ENCODE measurements at regions not wholly inside any gene's neighbourhood (a gene's known extent, or its start where the extent isn't known, plus 50 kb on each side); places are given as distances from the start of the nearest gene placed in this dataset.

GRCh38 chr20:57079031-57080005 is 187.1 kb downstream of the BMP7 start:
- intact Hi-C loops (cut with DNase I): no loop called here
- no peak for DNase-seq (ENCODE audit: low spot score)

DNA sequence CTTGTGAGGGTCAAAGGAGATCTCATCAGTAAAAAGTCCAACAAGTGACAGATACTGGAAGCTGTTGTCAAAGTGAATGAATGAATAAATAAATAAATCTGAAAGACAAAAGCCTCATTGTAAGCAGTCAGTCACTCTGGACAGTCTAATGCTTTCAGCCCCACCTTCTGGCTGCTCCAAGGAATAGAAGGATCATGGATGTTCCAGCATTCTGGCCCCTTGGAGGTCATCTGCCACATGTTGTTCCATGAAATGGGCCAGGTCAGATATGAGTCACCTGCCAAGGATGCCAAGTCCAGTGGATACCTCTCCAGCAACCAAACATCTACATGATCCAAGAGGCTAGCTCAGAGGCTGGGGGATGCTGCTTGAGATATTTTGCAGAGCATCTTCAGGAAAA is 185.6 kb downstream of the BMP7 start:
- intact Hi-C loops (cut with DNase I): no loop called here

DNA sequence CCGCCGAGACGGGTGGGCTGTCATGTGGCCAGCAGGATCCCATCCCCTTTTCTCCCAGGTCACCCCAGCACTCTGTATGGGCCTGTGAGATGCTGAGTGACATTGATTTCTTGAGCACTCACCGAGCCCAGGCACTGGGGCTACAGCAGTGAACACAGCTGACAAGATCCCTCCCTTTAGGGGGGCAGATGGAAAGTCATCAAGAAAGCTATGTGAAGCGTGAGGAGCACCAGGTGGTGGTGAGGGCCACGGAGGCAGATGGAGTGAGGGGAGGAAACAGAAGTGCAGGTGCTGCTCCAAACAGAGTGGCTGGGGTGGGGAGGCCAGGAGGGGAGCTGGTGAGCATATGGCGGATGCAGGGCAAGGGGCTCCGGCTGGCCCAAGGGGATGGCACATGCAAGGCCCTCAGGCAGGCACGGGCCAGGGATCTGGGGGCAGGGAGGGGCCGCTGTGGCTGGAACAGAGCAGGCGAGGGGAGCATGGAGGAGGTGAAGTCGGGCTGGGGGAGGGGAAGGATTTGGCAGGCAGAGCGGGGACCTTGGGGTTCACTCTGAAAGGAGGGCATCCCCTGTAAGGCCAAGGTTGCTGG is 184.0 kb downstream of the BMP7 start:
- intact Hi-C loops (cut with DNase I): no loop called here
- no peak for DNase-seq (ENCODE audit: low spot score)

More for the DNA sequence above, 185.6 kb downstream of the BMP7 start:
- DNase-seq (ENCODE audit: low spot score): no peak

GRCh38 chr20:57083072-57083471 is 183.4 kb downstream of the BMP7 start:
- DNase-seq (ENCODE audit: low spot score): no peak
- intact Hi-C loops (cut with DNase I): no loop called here

DNA sequence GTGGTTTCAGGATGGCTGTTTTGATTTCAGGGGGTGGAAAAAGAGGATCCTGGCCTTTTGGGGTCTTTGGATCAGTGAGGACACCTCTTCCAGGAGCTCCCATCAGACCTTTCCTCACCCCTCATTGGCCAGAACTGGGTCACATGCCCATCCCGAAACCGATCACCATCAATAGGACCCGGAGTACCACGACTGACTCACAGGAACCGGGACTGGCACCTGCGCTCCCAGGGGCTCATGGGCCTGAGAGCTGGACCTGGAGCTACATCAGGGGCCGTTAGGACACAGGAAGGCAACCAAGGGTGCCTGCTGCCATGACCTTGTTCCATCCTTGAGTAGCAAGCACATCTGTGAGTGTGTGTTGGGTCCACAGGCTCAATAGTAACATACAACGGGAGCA is 180.4 kb downstream of the BMP7 start:
- no peak for DNase-seq (ENCODE audit: low spot score)
- intact Hi-C loops (cut with DNase I): no loop called here

DNA sequence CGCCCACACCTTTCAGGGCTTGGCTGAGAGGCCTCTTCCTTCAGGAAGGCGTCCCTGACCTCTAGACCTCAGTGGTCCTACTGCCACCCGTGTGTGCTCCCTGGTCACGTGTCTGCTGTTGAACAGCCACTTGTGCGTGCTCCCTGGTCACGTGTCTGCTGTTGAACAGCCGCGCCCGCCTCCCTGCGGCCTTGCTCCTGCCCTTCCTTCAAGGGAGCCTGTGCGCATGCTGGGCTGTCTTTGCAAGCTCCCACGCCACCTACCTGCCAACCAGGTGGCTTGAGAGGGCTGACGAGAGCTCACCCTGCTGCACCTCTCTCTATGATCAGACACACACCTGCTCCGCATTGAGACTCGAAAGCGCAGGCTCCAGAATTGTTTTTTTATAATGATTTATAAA is 179.3 kb downstream of the BMP7 start:
- intact Hi-C loops (cut with DNase I): no loop called here
- no peak for DNase-seq (ENCODE audit: low spot score)

DNA sequence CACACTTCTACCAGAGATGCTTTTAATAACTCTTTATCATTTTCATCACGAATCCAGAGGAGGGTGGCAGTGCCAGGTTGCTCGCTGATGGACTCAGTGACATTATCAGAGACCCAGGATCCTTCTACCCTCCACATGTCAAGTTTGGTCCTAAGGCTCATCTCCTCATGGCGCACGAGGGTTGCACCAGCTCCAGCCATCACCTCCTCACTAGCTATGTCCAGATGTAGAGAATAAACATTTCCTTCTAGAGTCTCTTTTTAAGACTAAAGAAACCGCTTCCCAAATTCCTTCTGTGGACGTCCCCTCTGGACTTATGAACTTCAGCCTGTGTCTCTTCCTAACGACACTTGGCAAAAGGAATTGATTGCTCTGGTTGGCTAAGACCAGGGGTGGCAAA is 178.7 kb downstream of the BMP7 start:
- no peak for DNase-seq (ENCODE audit: low spot score)
- intact Hi-C loops (cut with DNase I): no loop called here

GRCh38 chr20:57088436-57088835 is 178.0 kb downstream of the BMP7 start:
- no peak for DNase-seq (ENCODE audit: low spot score)
- intact Hi-C loops (cut with DNase I): no loop called here

DNA sequence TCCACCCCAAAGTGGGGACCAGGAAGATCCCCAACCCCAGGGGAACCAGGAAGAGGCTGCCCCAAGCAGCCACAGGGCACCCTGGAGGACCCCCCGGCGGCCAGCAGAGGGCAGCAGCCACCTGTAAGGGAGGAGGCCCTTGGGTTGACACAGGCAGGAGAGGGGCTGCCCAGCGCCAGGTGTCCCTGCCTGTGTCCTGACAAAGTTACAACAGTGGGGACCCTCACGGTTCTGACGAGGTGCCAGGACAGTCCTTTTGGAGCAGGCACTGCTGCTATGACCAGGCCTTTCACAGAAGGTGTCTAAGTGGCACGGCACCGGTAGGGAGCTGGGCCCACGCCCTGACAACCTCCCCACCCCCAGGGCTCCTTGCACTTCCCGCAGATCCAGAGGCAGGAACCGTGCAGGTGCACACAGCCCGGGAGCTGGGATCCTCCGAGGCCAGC is 176.7 kb downstream of the BMP7 start:
- no peak for DNase-seq (ENCODE audit: low spot score)

GRCh38 chr20:57090590-57091560 is 175.6 kb downstream of the BMP7 start:
- intact Hi-C loops (cut with DNase I): loop anchor here (10.0 kb wide), 1 partner anchor 404 kb away; no protein-coding TSS in a partner anchor
- DNase-seq (ENCODE audit: low spot score): no peak

More for the DNA sequence above, 176.7 kb downstream of the BMP7 start:
- intact Hi-C loops (cut with DNase I): loop anchor here (1.0 to 10.0 kb wide), 2 partner anchors 257 to 405 kb away; no protein-coding TSS in a partner anchor

GRCh38 chr20:57091748-57092111 is 174.7 kb downstream of the BMP7 start:
- intact Hi-C loops (cut with DNase I): loop anchor here (10.0 kb wide), 1 partner anchor 403 kb away; no protein-coding TSS in a partner anchor
- DNase-seq (ENCODE audit: low spot score): no peak

- no peak for DNase-seq (ENCODE audit: low spot score)
- intact Hi-C loops (cut with DNase I): loop anchor here (10.0 kb wide), 1 partner anchor 402 kb away; no protein-coding TSS in a partner anchor
Measured at GRCh38 chr20:57092112-57092899, 174.1 kb downstream of the BMP7 start.

DNA sequence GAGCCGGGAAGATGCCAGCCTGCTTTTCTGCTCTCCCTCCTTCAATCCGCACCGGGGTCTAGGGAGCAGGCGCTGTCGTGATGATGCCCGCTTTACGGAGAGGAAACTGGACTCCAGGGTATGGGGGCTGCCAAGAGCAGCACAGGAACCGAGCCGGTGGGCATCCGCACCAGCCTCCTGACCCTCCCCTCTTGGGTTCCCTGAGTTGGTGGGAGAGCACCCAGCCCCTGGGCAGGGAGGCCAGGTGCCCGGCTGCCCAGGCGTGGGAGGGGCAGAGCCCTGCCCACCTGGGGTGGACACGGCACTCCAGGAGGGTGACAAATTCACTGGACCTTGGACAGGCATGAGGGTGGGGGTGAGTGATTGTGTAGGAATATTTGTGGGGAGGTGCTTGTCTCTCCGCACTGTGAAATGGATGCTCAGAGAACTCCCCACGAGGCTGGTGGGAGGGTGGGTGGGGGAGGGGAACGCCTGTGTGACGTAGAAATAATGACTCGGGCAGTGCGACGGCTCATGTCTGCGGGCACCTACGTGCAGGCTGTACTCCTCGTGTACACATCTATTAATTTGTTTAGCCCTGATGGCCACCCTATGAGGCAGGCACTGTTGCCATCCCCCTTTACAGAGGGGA is 173.4 kb downstream of the BMP7 start:
- no peak for DNase-seq (ENCODE audit: low spot score)

DNA sequence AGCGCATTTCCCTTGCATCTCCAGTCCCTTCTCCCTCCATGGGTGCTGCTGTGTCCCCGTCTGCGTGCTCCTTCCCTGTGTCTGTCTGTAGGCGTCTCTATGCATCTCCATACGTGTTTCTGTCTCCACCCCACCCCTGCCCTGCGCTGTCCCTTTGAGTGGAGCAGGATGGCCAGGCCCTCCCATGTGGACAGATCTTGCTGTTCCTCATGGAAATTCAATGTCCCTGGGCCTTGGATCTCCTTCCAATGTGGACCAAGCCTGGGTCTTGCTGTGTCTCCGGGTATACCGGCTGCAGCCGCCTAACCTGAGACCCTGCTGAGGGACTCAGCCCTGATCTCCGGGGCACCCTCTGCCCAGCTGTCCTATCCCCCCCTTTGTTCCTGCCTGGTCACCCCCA is 172.7 kb downstream of the BMP7 start:
- intact Hi-C loops (cut with DNase I): loop anchor here (10.0 kb wide), 1 partner anchor 401 kb away; no protein-coding TSS in a partner anchor
- no peak for DNase-seq (ENCODE audit: low spot score)

More for the DNA sequence above, 173.4 kb downstream of the BMP7 start:
- intact Hi-C loops (cut with DNase I): loop anchor here (10.0 kb wide), 1 partner anchor 402 kb away; no protein-coding TSS in a partner anchor

DNA sequence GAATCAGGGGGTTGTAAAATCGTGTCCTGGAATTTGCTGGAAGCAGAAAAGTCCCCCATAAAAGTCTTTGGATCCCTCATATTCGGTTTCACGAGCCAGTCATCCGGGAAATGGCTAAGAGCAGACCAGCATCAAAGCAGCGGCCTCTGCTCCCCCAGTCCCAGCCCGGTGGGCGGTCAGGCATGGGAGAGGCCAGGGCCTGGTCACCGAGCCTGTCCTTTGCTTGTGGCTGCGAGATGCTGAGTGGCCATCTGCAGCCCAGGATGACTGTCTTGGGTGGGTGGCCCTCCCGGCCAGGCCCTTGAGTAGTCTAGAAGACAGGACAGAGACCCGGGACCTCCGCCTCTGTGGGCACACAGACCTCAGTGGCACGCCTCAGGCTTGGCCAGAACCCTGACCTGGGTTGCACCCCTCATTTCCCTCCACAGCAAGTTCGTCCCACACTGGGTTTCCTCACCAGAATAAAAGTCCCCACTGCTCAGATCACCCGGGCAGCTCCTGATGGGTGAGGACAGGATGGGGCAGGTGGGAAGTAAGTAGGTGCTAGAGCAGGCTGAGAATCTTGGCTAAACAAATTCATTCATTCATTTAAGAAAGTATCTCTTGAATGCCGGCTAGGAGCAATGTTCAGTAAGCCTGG is 172.1 kb downstream of the BMP7 start:
- intact Hi-C loops (cut with DNase I): loop anchor here (10.0 kb wide), 1 partner anchor 400 kb away; no protein-coding TSS in a partner anchor
- no peak for DNase-seq (ENCODE audit: low spot score)

- intact Hi-C loops (cut with DNase I): loop anchor here (10.0 kb wide), 1 partner anchor 400 kb away; no protein-coding TSS in a partner anchor
- no peak for DNase-seq (ENCODE audit: low spot score)
Measured at GRCh38 chr20:57094991-57095390, 171.4 kb downstream of the BMP7 start.

- intact Hi-C loops (cut with DNase I): loop anchor here (10.0 kb wide), 1 partner anchor 399 kb away; no protein-coding TSS in a partner anchor
- DNase-seq (ENCODE audit: low spot score): no peak
Measured at GRCh38 chr20:57095426-57095825, 171.0 kb downstream of the BMP7 start.
